GM12878 (cell line): ENCODE measurements at regions not wholly inside any gene's neighbourhood (a gene's known extent, or its start where the extent isn't known, plus 50 kb on each side); places are given as distances from the start of the nearest gene placed in this dataset.

Experiments used
- ATAC-seq: fragments of 200-7000 bp; cut with Tn5 transposase; 3 replicates; pipeline ENCODE4 v1.9.1; 2020; ENCODE audit warnings: mild to moderate bottlenecking, moderate library complexity
- BruUV-seq: library from RNA; stranded (reverse); fragments of 400-500 nt; replicated peaks from 2 replicates; lab custom pipeline; 2021; lab: Mats Ljungman, UMichigan
- CTCF ChIA-PET: fragments of 300-600 bp; sonication (Branson Sonifier 250); formaldehyde crosslinking; extraction: SDS; loops from one replicate; lab custom pipeline; 2021; ENCODE audit warnings: inconsistent platforms; lab: Yijun Ruan, JAX
- POLR2A ChIA-PET: fragments of 350-600 bp; formaldehyde crosslinking; extraction: SDS; loops from one replicate; lab custom pipeline; 2021; ENCODE audit warnings: inconsistent platforms; lab: Charles Lee
- RAD21 ChIA-PET: fragments of 300-600 bp; sonication (Branson Sonifier 250); formaldehyde crosslinking; loops from one replicate; lab custom pipeline; 2023; ENCODE audit warnings: antibody characterized with exemption; ENCODE audit not compliant: unreplicated experiment; lab: Charles Lee
- SMC1A ChIA-PET: fragments of 300-600 bp; sonication (Branson Sonifier 250); formaldehyde crosslinking; loops from one replicate; lab custom pipeline; 2023; ENCODE audit not compliant: unreplicated experiment, uncharacterized antibody; lab: Charles Lee
- DNase-seq: peaks from one replicate; pipeline ENCODE4 v3.0.0-alpha.2; 2011; ENCODE audit warnings: low read depth, low spot score
- FAIRE-seq: peaks from 3 replicates; lab custom pipeline; 2011; peaks lifted over from hg19 to GRCh38; lab: Jason Lieb, UNC
- H2AFZ ChIP-seq: 2 replicates; pipeline ENCODE4 v1.6.0; 2011; ENCODE audit warnings: low read depth, low read length, control low read depth; ENCODE audit not compliant: control insufficient read depth
- H3K27ac ChIP-seq: 2 replicates; pipeline ENCODE4 v1.5.1; 2011; ENCODE audit warnings: control low read depth; ENCODE audit not compliant: control insufficient read depth, insufficient read depth
- H3K27me3 ChIP-seq, 2 experiments: replicated peaks in 1 of 2; 2 replicates each; pipeline versions ENCODE4 v1.6.0 to v1.6.1; 2011; ENCODE audit warnings: low read length in 1 of 2; ENCODE audit not compliant: control insufficient read depth in 2 of 2, insufficient read depth in 2 of 2
- H3K36me3 ChIP-seq, 2 experiments: 2 replicates each; pipeline ENCODE4 v1.5.1; 2011; ENCODE audit warnings: low read length in 1 of 2; ENCODE audit not compliant: control insufficient read depth in 2 of 2, insufficient read depth in 2 of 2
- H3K4me1 ChIP-seq: 2 replicates; pipeline ENCODE4 v1.6.1; 2011; ENCODE audit warnings: mild to moderate bottlenecking, low read length, moderate library complexity, mixed read lengths; ENCODE audit not compliant: control insufficient read depth, insufficient read depth
- H3K4me2 ChIP-seq: 2 replicates; pipeline ENCODE4 v1.6.0; 2011; ENCODE audit warnings: control low read depth; ENCODE audit not compliant: control insufficient read depth, insufficient read depth
- H3K4me3 ChIP-seq: fragments of 200-600 bp; sonication (generic); 2 replicates; pipeline ENCODE4 v1.5.1; 2016
- H3K79me2 ChIP-seq: 2 replicates; pipeline ENCODE4 v1.6.0; 2011; ENCODE audit warnings: low read length; ENCODE audit not compliant: control insufficient read depth, insufficient read depth
- H3K9ac ChIP-seq: 2 replicates; pipeline ENCODE4 v1.8.0; 2011; ENCODE audit warnings: low read length, control low read depth, mixed read lengths; ENCODE audit not compliant: control insufficient read depth, insufficient read depth
- H3K9me3 ChIP-seq: replicated peaks from 3 replicates; pipeline ENCODE4 v1.5.1; 2011; ENCODE audit warnings: mild to moderate bottlenecking, low read length; ENCODE audit not compliant: control insufficient read depth, insufficient read depth
- H4K20me1 ChIP-seq: 2 replicates; pipeline ENCODE4 v1.6.0; 2011; ENCODE audit not compliant: control insufficient read depth, insufficient read depth
- BCL11A ChIP-seq: IDR thresholded peaks from 2 replicates; pipeline ENCODE4 v1.6.1; 2011; ENCODE audit warnings: low read depth, low read length
- CBX3 ChIP-seq: fragments of 200-600 bp; sonication (generic); IDR thresholded peaks from 2 replicates; pipeline ENCODE4 v1.6.1; 2016; ENCODE audit warnings: low read depth, borderline replicate concordance
- ESRRA ChIP-seq: IDR thresholded peaks from 2 replicates; pipeline ENCODE4 v1.6.1; 2012; ENCODE audit warnings: mild to moderate bottlenecking, low read length, improper control_type of control experiment
- HDAC2 ChIP-seq: fragments of 200-600 bp; sonication (generic); IDR thresholded peaks from 2 replicates; pipeline ENCODE4 v1.6.1; 2017
- HDAC6 ChIP-seq: fragments of 200-600 bp; sonication (generic); IDR thresholded peaks from one replicate; pipeline ENCODE4 v1.8.0; 2017; ENCODE audit warnings: antibody characterized with exemption; ENCODE audit not compliant: unreplicated experiment
- JUND ChIP-seq: IDR thresholded peaks from 2 replicates; pipeline ENCODE4 v1.6.1; 2012; ENCODE audit warnings: low read depth, mild to moderate bottlenecking, low read length, improper control_type of control experiment, moderate library complexity
- RFX5 ChIP-seq: IDR thresholded peaks from 2 replicates; pipeline ENCODE4 v1.6.1; 2011; ENCODE audit warnings: low read depth, low read length, improper control_type of control experiment
- SIN3A ChIP-seq: IDR thresholded peaks from 2 replicates; pipeline ENCODE4 v1.6.1; 2012; ENCODE audit warnings: low read depth, low read length, improper control_type of control experiment
- SP1 ChIP-seq: IDR thresholded peaks from one replicate; pipeline ENCODE4 v1.6.1; 2011; ENCODE audit warnings: low read depth, low read length
- SRF ChIP-seq, 2 experiments: IDR thresholded peaks; 2 replicates each; pipeline ENCODE4 v1.6.1; 2011; ENCODE audit warnings: low read depth in 2 of 2, low read length in 2 of 2, mild to moderate bottlenecking in 1 of 2, moderate library complexity in 1 of 2
- TBL1XR1 ChIP-seq: IDR thresholded peaks from 2 replicates; pipeline ENCODE4 v1.6.1; 2012; ENCODE audit warnings: low read depth, low read length, improper control_type of control experiment
- TCF7 ChIP-seq: IDR thresholded peaks from 2 replicates; pipeline ENCODE4 v1.6.1; 2014; ENCODE audit warnings: antibody characterized with exemption, borderline replicate concordance
- YY1 ChIP-seq: IDR thresholded peaks from 2 replicates; pipeline ENCODE4 v1.6.1; 2011; ENCODE audit warnings: low read depth, mild to moderate bottlenecking, low read length
- WGBS: methylation state at CpG from one replicate; pipeline ENCODE4 v1.1.6; 2016; ENCODE audit warnings: low lambda C conversion rate; ENCODE audit not compliant: insufficient replicate concordance, insufficient coverage; ENCODE audit errors: missing lambda C conversion rate; 5-methylcytosine and 5-hydroxymethylcytosine counted together
- in situ Hi-C: fragments of 300-500 bp; cut with MboI; formaldehyde crosslinking; loops from 9 replicates; pipeline ENCODE4 v1.14.3; 2018; ENCODE audit warnings: mixed read lengths
- intact Hi-C: fragments of 100-400 bp; cut with micrococcal nuclease; formaldehyde crosslinking; loops from one replicate; pipeline ENCODE4 v1.14.2; 2022; ENCODE audit not compliant: unreplicated experiment
- TF ChIP-seq, protein P1 (sequence below): fragments of 450-650 bp; IDR thresholded peaks from 2 replicates; pipeline ENCODE4 v1.6.1; 2017; ENCODE audit warnings: antibody characterized with exemption, mild to moderate bottlenecking, moderate library complexity
- TF ChIP-seq, protein P2 (sequence below): IDR thresholded peaks from 2 replicates; pipeline ENCODE4 v1.6.1; 2012; ENCODE audit warnings: low read length, inconsistent platforms

DNA sequence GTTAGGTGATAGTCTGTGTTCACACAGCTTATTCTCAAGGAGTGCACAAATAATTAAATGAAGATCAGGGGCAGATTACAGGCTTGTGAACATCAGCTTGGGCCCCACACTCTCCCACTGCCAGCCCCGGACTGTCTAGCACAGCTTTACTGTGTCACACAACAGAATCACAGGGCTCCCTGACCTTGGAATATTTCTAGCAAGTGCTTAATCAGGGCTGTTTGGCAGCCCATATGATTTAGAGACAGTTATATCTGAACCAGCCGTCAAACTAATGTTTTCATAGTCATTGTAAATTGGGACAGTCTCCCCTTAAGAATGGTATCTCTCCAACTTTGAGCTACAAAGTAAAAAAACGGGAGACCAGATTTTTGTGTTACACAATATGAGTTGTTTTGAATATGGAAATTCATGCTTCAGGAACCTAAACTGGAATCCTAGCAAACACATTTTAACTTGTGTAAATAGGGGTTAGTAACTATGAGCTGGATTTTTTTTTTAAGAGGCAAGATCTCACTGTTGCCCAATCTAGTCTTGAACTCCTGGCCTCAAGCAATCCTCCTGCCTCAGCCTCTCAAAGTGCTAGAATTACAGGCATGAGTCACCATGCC is 517.6 kb downstream of the BNC2 start:
- no peak overlapping the region for H3K4me2 ChIP-seq
- no peaks in the 10 kb centered on the region for H3K27me3 ChIP-seq
- no peaks in the 10 kb centered on the region for H3K36me3 ChIP-seq
- POLR2A ChIA-PET, result no interaction called here
- DNase-seq (no peak), ATAC-seq (no peak), FAIRE-seq (no peak)
- 15% methylated on average over 3 of the region's 3 CpGs for WGBS
- H3K79me2 ChIP-seq, result no peaks in the 10 kb centered on the region
- H4K20me1 ChIP-seq, result no peaks in the 10 kb centered on the region
- no peaks in the 10 kb centered on the region for H3K9me3 ChIP-seq
- CTCF ChIA-PET, result interaction anchor here (1.0 kb wide), 1 partner anchor 16 kb away, joined by 3 read pairs; no protein-coding TSS in a partner anchor
- no peak overlapping the region for H3K27ac ChIP-seq
- no TSS peak for BruUV-seq
- intact Hi-C loops, result no loop called here
- RAD21 ChIA-PET, result interaction anchor here (0.9 kb wide), 1 partner anchor 124 kb away, joined by 3 read pairs; no protein-coding TSS in a partner anchor
- H2AFZ ChIP-seq, result no peak overlapping the region
- no peaks in the 10 kb centered on the region for H3K4me1 ChIP-seq
- TF ChIP-seq HDAC6, result no peak
- no peak for TF ChIP-seq BCL11A
- no peak for TF ChIP-seq ESRRA
- TF ChIP-seq SP1, result no peak
- TF ChIP-seq, protein P1, sequence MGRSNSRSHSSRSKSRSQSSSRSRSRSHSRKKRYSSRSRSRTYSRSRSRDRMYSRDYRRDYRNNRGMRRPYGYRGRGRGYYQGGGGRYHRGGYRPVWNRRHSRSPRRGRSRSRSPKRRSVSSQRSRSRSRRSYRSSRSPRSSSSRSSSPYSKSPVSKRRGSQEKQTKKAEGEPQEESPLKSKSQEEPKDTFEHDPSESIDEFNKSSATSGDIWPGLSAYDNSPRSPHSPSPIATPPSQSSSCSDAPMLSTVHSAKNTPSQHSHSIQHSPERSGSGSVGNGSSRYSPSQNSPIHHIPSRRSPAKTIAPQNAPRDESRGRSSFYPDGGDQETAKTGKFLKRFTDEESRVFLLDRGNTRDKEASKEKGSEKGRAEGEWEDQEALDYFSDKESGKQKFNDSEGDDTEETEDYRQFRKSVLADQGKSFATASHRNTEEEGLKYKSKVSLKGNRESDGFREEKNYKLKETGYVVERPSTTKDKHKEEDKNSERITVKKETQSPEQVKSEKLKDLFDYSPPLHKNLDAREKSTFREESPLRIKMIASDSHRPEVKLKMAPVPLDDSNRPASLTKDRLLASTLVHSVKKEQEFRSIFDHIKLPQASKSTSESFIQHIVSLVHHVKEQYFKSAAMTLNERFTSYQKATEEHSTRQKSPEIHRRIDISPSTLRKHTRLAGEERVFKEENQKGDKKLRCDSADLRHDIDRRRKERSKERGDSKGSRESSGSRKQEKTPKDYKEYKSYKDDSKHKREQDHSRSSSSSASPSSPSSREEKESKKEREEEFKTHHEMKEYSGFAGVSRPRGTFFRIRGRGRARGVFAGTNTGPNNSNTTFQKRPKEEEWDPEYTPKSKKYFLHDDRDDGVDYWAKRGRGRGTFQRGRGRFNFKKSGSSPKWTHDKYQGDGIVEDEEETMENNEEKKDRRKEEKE, result no peak
- TF ChIP-seq TBL1XR1, result no peak
- TF ChIP-seq HDAC2, result no peak
- no peak for TF ChIP-seq SRF (IDR thresholded peaks at IDR 0.05; ENCODE audit: low read depth in 2 of 2, low read length in 2 of 2)
- TF ChIP-seq RFX5, result no peak
- TF ChIP-seq CBX3, result no peak
- TF ChIP-seq SIN3A, result no peak
- no peak for TF ChIP-seq TCF7
- TF ChIP-seq JUND, result no peak
- no peak for TF ChIP-seq YY1
- TF ChIP-seq, protein P2, sequence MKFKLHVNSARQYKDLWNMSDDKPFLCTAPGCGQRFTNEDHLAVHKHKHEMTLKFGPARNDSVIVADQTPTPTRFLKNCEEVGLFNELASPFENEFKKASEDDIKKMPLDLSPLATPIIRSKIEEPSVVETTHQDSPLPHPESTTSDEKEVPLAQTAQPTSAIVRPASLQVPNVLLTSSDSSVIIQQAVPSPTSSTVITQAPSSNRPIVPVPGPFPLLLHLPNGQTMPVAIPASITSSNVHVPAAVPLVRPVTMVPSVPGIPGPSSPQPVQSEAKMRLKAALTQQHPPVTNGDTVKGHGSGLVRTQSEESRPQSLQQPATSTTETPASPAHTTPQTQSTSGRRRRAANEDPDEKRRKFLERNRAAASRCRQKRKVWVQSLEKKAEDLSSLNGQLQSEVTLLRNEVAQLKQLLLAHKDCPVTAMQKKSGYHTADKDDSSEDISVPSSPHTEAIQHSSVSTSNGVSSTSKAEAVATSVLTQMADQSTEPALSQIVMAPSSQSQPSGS, result no peak
- no peak overlapping the region for H3K9ac ChIP-seq
- in situ Hi-C loops, result no loop called here
- SMC1A ChIA-PET, result no interaction called here
- H3K4me3 ChIP-seq, result no peak overlapping the region
